ENCODE measurements at regions not wholly inside any gene's neighbourhood (a gene's known extent, or its start where the extent isn't known, plus 50 kb on each side); places are given as distances from the start of the nearest gene placed in this dataset.

DNA sequence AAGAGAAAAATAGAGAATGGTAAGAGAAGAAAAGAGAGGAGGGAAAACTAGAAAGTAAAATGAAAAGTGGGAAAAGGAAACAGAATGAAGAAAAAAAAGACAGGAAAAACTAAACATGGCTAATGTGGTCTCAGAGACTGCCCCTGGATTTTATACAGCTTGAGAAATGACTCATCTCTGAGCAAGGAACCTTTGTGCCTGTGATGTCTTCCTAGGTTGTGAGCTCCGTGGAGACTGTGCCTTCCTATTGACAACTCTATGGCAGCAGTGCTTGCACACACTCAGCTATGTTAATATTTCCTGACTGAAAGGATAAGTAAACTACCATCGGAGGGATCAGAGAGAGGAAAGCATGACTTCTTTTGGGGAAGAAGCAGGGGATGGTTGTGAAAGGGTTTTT lies 203.8 kb downstream of the RDH14 start:
- peak; percentile 43 for DNase-seq (ENCODE audit: low read depth)
- TF ChIP-seq, protein P1, sequence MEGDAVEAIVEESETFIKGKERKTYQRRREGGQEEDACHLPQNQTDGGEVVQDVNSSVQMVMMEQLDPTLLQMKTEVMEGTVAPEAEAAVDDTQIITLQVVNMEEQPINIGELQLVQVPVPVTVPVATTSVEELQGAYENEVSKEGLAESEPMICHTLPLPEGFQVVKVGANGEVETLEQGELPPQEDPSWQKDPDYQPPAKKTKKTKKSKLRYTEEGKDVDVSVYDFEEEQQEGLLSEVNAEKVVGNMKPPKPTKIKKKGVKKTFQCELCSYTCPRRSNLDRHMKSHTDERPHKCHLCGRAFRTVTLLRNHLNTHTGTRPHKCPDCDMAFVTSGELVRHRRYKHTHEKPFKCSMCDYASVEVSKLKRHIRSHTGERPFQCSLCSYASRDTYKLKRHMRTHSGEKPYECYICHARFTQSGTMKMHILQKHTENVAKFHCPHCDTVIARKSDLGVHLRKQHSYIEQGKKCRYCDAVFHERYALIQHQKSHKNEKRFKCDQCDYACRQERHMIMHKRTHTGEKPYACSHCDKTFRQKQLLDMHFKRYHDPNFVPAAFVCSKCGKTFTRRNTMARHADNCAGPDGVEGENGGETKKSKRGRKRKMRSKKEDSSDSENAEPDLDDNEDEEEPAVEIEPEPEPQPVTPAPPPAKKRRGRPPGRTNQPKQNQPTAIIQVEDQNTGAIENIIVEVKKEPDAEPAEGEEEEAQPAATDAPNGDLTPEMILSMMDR (conservative IDR thresholded peaks at IDR 0.05; ENCODE audit: control insufficient read depth, insufficient read depth, low read depth, low read length) = no peak

DNA sequence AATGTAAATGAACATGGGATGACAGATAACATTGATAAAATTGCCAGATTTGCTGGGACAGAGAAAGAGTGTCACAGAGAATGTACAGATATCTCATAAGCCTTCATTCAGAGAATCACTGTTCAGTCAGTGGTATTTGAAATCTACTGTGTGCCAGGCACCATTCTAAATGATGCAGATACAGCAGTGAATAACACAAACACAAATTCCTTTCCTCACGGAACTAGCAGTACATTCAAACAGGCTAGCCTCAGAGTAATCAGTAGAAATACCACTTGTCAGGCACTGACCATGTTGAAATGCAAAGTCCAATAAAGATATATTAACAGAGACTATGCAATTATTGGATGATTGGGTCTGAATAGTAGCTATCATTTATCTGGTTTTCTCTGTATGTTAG lies 211.0 kb downstream of the RDH14 start:
- DNase-seq (ENCODE audit: low read depth) = no peak
- TF ChIP-seq, protein P1 (conservative IDR thresholded peaks at IDR 0.05; ENCODE audit: control insufficient read depth, insufficient read depth, low read depth, low read length) = no peak
- no peak overlapping the region for H3K4me3 ChIP-seq (ENCODE audit: control insufficient read depth, low read depth, low read length)

More for the DNA sequence above, 203.8 kb downstream of the RDH14 start:
- no peak overlapping the region for H3K4me3 ChIP-seq (ENCODE audit: control insufficient read depth, low read depth, low read length)

DNA sequence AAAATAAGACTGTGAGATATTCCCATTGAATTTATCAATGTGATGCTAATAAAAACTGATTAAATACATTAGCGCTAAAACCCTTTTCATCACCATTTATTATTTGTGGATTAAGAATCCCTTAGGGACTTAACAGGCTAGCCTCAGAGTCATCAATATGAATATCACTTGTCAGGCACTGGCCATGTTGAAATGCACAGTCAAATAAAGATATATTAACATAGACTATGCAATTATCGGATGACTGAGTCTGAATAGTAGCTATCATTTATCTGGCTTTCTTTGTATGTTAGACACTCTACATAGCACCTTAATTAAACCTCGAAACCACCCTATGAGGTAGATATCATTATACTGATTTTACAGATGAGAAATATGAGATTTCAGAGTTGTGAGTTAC lies 213.6 kb downstream of the RDH14 start:
- TF ChIP-seq, protein P1 (conservative IDR thresholded peaks at IDR 0.05; ENCODE audit: control insufficient read depth, insufficient read depth, low read depth, low read length) = no peak
- H3K4me3 ChIP-seq (ENCODE audit: control insufficient read depth, low read depth, low read length) = no peak overlapping the region
- DNase-seq (ENCODE audit: low read depth) = no peak

DNA sequence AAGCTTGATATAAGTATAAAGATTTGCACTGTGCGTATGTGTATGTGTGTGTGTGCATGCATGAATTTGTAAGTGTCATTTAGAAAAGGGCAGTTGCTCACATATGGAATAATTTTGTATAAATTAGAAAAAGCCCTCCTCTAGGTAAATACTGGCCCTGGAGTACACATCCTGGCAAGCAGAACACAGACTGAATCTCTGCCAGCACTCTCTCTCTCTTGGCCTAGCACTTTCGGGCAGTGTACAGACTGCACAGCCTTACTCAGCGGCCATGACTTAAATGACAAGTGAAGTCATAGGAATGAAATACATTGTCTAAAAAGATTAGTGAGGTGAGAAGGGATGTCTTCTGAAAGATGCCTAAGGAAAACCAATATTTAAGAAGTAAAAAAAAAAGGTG lies 214.1 kb downstream of the RDH14 start:
- no peak overlapping the region for H3K4me3 ChIP-seq (ENCODE audit: control insufficient read depth, low read depth, low read length)
- TF ChIP-seq, protein P1 (conservative IDR thresholded peaks at IDR 0.05; ENCODE audit: control insufficient read depth, insufficient read depth, low read depth, low read length) = no peak
- DNase-seq (ENCODE audit: low read depth) = peak; percentile 10

DNA sequence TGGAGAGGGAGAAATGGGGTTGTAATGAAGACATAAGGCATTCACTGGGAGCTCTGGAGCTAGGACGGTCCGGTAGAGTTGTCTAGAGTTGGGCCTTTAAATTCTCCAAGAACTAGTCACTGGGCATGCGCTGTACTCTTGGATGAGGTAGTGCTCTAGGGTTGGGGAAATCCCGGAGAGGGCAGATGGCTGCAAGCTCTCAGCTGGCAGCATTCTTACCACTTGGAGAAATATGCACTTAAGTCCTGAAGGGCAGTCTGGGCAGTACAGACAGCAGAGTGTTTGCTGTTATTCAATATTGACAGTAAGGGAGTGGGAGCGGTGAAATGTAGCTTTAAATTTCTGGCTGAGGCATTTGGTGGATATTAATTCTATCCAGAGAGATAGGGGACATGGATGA lies 214.6 kb downstream of the RDH14 start:
- TF ChIP-seq, protein P1 (conservative IDR thresholded peaks at IDR 0.05; ENCODE audit: control insufficient read depth, insufficient read depth, low read depth, low read length) = no peak
- H3K4me3 ChIP-seq (ENCODE audit: control insufficient read depth, low read depth, low read length) = no peak overlapping the region
- DNase-seq (ENCODE audit: low read depth) = peak; percentile 12

DNA sequence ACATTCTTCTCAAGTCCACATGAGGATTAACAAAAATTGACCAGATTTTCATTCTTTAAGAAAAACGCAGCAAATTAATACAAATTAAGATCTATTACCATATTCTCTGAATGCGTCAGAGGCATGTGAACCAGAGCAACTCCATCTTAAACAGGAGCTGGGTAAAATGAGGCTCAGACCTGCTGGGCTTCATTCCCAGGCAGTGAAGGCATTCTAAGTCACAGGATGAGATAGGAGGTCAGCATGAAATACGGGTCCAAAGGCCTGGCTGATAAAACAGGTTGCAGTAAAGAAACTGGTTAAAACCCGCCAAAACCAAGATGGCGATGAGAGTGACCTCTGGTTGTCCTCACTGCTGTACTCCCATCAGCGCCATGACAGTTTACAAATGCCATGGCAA lies 217.6 kb downstream of the RDH14 start:
- TF ChIP-seq, protein P1 (conservative IDR thresholded peaks at IDR 0.05; ENCODE audit: control insufficient read depth, insufficient read depth, low read depth, low read length) = no peak

DNA sequence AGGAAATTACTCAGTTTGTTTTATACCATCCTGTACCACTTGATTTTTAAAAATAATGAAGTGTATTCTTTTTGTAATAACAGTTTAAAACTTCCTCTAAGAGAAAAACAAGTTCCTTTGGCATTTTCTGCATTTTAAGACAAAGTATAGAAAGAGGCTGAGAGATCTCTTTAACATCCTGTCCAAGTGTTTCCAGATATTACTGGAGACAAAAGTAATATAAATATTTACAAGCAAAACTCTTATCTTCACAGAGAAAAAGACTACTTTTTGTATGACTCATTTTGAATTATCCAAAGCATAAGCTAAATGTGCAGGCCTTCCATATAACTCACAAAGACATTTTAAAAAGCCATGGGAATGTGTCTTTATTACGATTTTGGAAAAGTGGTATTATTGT lies 221.1 kb downstream of the RDH14 start:
- DNase-seq (ENCODE audit: low read depth) = no peak
- no peak overlapping the region for H3K4me3 ChIP-seq (ENCODE audit: control insufficient read depth, low read depth, low read length)
- TF ChIP-seq, protein P1 (conservative IDR thresholded peaks at IDR 0.05; ENCODE audit: control insufficient read depth, insufficient read depth, low read depth, low read length) = no peak

More for the DNA sequence above, 217.6 kb downstream of the RDH14 start:
- no peak for DNase-seq (ENCODE audit: low read depth)
- no peak overlapping the region for H3K4me3 ChIP-seq (ENCODE audit: control insufficient read depth, low read depth, low read length)

Measured in fibroblast of mammary gland (primary cell).